GM21717 (cell line): ENCODE measurements at regions not wholly inside any gene's neighbourhood (a gene's known extent, or its start where the extent isn't known, plus 50 kb on each side); places are given as distances from the start of the nearest gene placed in this dataset.

Experiments
- ATAC-seq: cut with Tn5 transposase; IDR thresholded peaks from one replicate; pipeline ENCODE4 v1.9.1; 2021; ENCODE audit warnings: mild to moderate bottlenecking, moderate library complexity; ENCODE audit not compliant: unreplicated experiment

DNA sequence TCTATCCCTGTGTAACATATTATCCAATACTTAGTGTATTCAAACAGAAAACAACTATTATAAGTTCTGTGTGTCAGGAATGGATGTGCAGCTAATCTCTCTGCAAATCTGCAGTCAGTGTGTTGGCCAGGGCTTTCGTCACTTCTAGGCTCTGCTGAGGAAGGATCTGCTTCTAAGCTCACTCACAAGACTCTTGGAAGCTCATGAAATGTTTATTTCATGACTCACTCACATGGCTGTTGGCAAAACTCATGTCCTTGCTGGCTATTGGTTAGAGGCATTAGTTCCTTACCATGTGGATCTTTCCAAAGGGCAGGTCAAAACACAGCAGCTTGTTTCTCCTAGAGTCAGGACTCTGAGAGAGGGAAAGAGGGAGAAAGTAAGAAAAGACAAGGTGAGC lies 367.4 kb upstream of the SMARCA2 start:
- no peak for ATAC-seq

GRCh38 chr9:1653282-1653681 lies 361.9 kb upstream of the SMARCA2 start:
- ATAC-seq, result no peak

- no peak for ATAC-seq
Measured at GRCh38 chr9:1658661-1659362, 356.3 kb upstream of the SMARCA2 start.

DNA sequence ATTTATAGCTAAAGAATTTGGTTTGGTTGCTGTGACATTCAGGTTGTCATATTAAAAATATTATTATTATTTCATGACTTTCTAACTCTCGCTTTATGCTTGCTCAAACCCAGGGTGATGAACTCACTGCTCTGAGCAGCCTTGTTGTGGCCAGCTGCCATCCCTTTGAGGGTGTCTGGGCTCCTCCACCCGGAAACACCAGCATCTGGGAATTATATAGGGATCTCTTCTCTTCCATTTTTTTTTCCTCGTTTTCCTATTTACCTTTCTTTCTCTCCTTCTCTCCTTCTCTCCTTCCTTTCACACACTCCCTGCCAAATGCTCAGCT lies 355.8 kb upstream of the SMARCA2 start:
- ATAC-seq, result no peak

DNA sequence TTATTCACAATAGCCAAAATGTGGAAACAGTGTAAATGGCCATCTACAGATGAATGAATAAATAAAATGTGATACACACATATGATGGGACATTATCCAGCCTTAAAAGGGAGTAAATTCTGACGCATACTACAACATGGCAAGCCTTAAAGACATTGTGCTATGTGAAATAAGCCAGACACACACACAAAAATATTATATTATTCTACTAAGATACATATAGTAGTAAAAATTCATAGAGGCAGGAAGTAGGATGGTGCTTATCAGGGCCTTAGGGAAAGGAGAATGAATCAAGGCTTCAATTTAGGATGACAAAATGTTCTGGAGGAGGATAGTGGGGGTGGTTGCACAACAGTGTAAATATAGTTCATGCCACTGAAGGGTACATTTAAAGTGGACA lies 346.7 kb upstream of the SMARCA2 start:
- no peak for ATAC-seq

DNA sequence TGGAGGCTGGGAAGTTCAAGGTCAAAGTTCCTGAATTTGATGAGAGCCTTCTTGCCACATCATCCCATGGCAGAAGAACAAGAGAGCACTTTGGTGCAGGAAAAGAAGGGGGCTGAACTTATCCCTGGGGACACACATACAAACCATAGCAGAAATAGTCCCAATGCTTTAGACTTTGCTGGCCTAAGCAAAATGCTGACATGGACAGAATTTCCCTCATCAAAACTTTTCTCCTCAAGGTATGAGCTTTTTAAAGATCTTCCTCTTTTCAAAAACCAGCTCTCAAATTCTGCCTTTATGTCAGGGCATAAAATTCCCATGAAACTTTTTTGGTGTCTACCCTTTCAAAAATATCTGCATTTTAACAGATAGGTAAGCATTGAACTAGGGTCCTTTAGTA lies 341.8 kb upstream of the SMARCA2 start:
- no peak for ATAC-seq

DNA sequence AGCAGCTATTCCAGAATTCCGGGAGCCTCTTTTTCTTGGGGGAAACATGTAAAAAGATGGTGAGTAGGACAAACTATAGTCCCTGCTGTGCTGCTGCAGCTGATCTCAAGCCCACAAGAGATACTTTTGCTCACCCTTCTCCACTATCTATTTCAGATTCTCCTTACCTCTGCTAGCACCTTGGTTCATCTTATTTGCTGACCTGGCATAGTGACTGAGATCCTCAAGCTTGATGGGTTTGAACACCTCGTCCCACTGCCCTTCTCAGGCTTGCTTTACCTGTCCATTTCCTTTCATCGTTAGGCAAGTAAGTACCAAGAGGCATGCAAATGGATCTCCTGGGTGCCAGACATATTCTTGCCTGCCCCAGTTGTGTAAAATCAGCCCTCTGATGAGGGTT lies 338.4 kb upstream of the SMARCA2 start:
- ATAC-seq, result no peak

DNA sequence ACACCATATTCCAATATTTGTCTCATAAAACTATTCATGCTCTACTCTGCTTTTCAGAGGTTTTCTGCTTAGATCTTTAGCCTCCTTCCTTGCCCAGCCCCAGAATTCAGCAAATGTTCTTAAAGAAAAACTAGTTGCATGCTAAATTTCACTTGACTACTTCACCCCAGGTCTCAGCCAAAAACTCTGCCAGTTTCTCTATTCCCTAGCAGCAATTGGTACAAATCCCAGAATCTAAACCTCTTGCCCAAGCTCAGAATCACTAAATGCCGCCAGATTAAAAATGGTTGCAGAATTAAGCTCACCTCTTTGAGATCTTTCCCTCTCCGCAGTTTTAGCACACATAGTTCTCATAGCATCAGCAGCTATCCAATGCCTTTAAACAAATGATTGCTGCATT lies 331.2 kb upstream of the SMARCA2 start:
- ATAC-seq, result no peak

DNA sequence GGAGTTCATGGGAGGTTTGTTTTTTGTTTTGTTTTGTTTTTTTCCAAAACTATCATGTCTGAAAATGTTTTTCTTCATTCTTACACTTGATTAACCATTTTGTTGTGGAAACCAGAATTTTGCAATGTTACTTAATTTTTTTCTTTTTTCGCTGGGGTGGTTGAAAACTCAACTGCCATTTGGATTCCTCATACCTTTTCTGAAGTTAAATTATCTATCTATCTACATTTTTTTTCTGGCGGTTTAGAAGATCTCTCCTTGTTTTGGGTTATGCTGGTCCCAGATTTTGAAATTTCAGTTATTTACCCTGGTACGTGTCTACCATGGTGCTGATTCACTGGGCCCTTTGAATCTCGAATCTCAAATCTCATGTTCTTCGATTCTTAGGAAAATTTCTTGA lies 316.2 kb upstream of the SMARCA2 start:
- no peak for ATAC-seq

DNA sequence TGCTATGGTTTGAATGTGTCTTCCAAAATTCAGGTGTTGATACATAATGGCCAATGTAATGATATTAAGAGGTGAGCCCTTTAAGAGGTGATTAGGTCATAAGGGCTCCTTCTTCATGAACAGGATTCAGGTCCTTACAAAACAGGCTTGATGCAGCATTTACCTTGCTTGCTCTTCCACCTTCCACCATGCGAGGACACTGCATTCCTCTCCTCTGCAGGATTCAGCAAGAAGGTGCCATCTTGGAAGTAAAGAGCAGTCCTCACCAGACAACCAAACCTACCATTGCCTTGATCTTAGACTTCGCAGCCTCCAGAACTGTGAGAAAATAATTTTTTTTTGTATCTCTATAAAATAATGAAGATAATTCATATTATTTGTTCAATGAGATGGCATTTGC lies 314.0 kb upstream of the SMARCA2 start:
- no peak for ATAC-seq

DNA sequence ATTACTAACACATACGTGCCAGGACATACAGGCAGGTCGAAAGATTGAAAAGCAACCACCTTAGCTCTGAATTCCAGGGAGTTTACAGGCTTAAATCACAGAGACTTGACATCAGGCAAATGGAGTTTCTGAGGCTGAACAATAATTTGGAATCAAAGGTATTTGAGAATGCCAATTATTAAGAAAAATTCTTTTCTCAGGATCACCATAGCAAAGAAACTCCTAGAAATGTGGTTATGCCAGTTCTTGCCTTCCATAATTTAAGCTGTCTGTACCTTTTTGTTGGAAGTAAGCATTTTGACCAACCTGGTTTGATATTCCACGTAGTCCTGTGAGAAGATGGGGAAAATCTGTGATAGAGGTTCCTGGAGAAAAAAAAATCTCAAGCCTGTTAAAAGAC lies 312.4 kb upstream of the SMARCA2 start:
- ATAC-seq, result no peak

- no peak for ATAC-seq
Measured at GRCh38 chr9:1707291-1707690, 307.9 kb upstream of the SMARCA2 start.

- no peak for ATAC-seq
Measured at GRCh38 chr9:1708219-1708618, 306.9 kb upstream of the SMARCA2 start.

GRCh38 chr9:1709347-1709746 lies 305.8 kb upstream of the SMARCA2 start:
- ATAC-seq, result no peak

DNA sequence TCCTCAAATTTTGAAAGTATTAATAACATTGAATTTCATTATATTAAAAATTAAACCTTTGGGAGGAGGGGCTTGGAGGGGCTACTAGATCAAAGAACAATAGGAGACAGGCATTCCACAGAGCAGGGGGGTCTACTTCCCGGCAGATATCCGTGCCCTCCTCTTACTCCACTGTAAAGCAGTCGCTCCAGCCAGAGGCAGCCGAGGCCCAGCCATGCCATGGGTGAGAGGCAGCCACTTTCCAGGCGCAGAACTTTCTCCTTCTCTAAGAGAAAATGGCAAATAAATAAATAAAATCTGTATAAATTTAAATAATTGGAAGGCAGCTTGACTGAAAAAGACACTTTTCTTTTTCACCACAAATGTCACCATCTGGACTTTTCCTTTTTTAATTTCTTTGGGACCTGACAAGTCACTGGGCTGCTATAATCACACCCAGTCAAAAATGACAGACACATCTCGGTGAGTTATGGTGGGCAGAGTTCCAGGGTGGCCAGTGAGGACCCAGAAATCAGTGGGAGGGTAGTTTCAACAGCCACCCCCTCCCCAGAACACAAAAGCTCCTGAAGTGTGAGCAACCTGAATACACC lies 302.2 kb upstream of the SMARCA2 start:
- no peak for ATAC-seq

DNA sequence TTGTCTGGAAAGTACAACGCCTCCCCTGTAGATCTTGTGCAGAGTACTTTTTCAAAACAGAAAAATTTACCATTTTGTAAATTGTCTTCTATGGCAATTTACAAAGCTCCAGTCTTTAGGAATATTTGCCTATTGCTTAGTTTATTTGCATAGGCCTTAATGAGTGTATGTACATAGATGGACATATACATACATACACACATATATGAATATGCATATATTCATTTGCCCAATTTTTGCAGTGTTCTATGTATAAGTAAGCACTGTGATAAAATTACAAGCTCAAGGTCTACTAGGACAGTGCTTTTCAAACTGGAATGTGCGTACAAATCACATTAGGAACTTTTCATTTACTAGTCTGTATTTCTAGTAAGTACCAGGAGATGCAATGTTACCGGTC lies 301.3 kb upstream of the SMARCA2 start:
- ATAC-seq, result no peak

GRCh38 chr9:1717882-1718281 lies 297.3 kb upstream of the SMARCA2 start:
- no peak for ATAC-seq

DNA sequence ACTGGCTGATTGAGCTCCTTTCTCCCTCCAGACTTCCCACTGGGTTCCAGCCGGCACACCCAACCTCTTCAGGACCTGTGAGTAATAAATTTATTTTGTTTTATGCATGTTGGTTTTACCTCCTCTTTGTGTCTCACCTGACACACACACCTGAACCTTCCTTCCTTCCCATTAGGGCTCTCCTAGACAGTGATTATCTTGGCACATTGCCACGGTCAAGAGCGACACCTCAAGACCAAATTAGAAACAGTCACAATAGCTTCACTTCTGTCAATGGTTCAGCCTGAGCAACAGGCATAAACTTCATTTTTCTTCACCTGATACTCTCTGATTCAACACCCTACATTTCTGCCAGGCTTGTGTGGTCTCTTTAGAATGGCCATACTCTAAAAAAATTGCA lies 296.3 kb upstream of the SMARCA2 start:
- no peak for ATAC-seq

GRCh38 chr9:1721196-1721595 lies 294.0 kb upstream of the SMARCA2 start:
- ATAC-seq, result no peak

DNA sequence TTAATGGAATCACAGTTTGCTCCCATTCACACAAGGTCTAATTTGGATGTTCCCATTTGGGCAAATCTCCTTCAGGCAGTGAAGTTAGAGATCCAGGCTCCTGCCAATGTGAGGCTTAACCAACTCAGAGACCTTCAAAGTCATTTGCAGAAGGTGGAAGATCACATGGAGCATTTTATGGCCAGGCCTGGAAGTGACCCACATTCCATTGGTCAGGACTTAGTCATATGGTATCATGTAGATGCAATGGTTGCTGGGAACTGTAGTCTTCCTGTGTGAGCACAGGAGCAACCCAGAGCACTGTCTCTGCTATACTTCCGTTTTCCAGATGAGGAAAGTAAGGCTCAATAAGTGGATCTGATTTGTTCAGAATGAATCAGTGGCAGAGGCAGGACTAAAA lies 292.7 kb upstream of the SMARCA2 start:
- no peak for ATAC-seq

GRCh38 chr9:1723522-1724015 lies 291.6 kb upstream of the SMARCA2 start:
- ATAC-seq, result no peak

DNA sequence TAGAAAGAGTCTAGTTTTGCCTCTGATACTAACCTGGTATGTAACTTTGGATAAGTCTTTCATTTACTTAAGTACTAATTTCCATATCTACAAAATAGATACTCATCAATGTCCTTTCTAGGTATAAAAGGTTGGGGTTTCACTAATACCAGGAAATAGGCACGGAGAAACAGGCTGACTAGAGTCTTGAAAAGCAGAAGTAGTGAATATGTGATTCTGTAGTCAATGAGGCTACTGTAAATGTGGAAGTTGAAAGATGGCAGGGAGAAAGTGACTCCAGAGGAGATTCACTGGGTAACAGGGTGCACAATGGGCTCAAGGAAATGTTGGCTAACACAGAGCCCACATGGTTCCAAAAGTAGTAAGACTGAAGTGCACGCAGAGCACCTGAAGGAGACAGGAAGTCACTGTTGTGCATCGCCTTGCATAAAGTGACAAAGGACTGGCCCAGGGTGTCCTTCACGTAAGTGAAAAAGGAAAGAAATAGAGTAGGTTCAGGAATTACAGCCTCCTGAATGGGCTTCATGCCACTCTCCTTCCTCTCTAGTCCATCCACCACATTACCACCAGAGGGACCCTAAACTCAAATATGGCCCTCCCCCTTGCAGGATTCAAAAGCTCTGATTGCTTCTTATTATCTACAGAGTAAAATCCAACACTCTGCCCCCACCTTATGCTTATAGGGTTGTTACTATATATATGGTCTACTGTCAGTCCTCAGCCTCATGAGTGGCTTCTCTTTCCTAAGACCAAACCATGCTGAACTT lies 288.0 kb upstream of the SMARCA2 start:
- peak; percentile 50 for ATAC-seq
